PC-9 (cell line): ENCODE measurements at regions not wholly inside any gene's neighbourhood (a gene's known extent, or its start where the extent isn't known, plus 50 kb on each side); places are given as distances from the start of the nearest gene placed in this dataset.
"Not testable (repeated sequence)": the region's sequence is repeated elsewhere in the genome, so short reads cannot be mapped to it uniquely, and the experiment has no call there.

ENCODE experiments used
- BruUV-seq: library from RNA; stranded (reverse); fragments of 400-500 nt; replicated peaks from 2 replicates; lab custom pipeline; 2021; lab: Mats Ljungman, UMichigan
- CTCF ChIA-PET: fragments of 300-600 bp; sonication (Branson Sonifier 250); formaldehyde crosslinking; loops from one replicate; lab custom pipeline; 2022; ENCODE audit warnings: antibody characterized with exemption; lab: Charles Lee
- POLR2A ChIA-PET: fragments of 300-600 bp; sonication (Branson Sonifier 250); formaldehyde crosslinking; loops from one replicate; lab custom pipeline; 2022; ENCODE audit warnings: antibody characterized with exemption; ENCODE audit not compliant: unreplicated experiment; lab: Charles Lee
- DNase-seq, 2 experiments: peaks; one replicate each; pipeline versions ENCODE4 v3.0.0 to v3.0.0-alpha.2; 2015 to 2022; ENCODE audit warnings: mixed read lengths in 1 of 2
- H2AFZ ChIP-seq: fragments of 200-600 bp; sonication (generic); 2 replicates; pipeline ENCODE4 v1.8.1; 2017; ENCODE audit warnings: antibody characterized with exemption
- H3F3A ChIP-seq: fragments of 200-600 bp; sonication (generic); 2 replicates; pipeline ENCODE4 v1.8.1; 2017; ENCODE audit warnings: antibody characterized with exemption, mild to moderate bottlenecking, low read depth; ENCODE audit not compliant: insufficient read depth
- H3K27ac ChIP-seq: fragments of 200-600 bp; sonication (generic); 2 replicates; pipeline ENCODE4 v1.6.1; 2016; ENCODE audit warnings: mixed run types
- H3K27me3 ChIP-seq: fragments of 200-600 bp; sonication (generic); 2 replicates; pipeline ENCODE4 v1.6.1; 2016; ENCODE audit warnings: low read depth, mixed run types; ENCODE audit not compliant: insufficient read depth
- H3K36me3 ChIP-seq: fragments of 200-600 bp; sonication (generic); 2 replicates; pipeline ENCODE4 v1.6.1; 2016; ENCODE audit warnings: low read depth, mixed run types
- H3K4me1 ChIP-seq: fragments of 200-600 bp; sonication (generic); replicated peaks from 2 replicates; pipeline ENCODE4 v1.6.1; 2016; ENCODE audit warnings: mixed run types; ENCODE audit not compliant: insufficient read depth
- H3K4me2 ChIP-seq: fragments of 200-600 bp; sonication (generic); 2 replicates; pipeline ENCODE4 v1.6.1; 2017; ENCODE audit warnings: mixed run types
- H3K4me3 ChIP-seq: fragments of 200-600 bp; sonication (generic); 2 replicates; pipeline ENCODE4 v1.6.1; 2016; ENCODE audit warnings: mixed run types
- H3K79me2 ChIP-seq: fragments of 200-600 bp; sonication (generic); 2 replicates; pipeline ENCODE4 v1.6.1; 2017; ENCODE audit warnings: low read depth, mixed run types
- H3K9me2 ChIP-seq: fragments of 200-600 bp; sonication (generic); 2 replicates; pipeline ENCODE4 v1.8.1; 2017; ENCODE audit warnings: mild to moderate bottlenecking; ENCODE audit not compliant: insufficient read depth
- H3K9me3 ChIP-seq: fragments of 200-600 bp; sonication (generic); 2 replicates; pipeline ENCODE4 v1.8.1; 2016; ENCODE audit warnings: low read depth; ENCODE audit not compliant: insufficient read depth
- H4K20me1 ChIP-seq: fragments of 200-600 bp; sonication (generic); 2 replicates; pipeline ENCODE4 v1.8.1; 2017; ENCODE audit not compliant: insufficient read depth
- intact Hi-C: fragments of 100-400 bp; cut with micrococcal nuclease; formaldehyde crosslinking; loops from one replicate; pipeline ENCODE4 v1.10.0; 2022; ENCODE audit not compliant: unreplicated experiment

DNA sequence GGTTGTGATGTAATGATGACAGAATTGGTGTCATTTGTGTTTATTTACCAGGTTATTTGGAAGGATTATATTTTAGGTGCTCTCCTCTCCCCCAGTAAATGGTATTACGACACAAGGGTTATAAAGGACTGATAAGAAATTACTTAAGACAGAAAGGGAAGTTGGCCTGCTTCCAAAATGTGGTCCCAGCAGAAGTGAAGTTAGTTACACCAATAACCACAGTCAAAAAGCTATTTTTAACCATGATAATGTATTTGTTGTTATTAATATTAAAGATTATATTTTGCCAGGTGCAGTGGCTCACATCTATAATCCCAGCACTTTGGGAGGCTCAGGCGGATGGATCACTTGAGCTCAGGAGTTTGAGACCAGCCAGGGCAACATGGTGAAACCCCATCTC lies 92.5 kb downstream of the SYT15B start:
- H3K9me2 ChIP-seq, H3F3A ChIP-seq, H3K4me2 ChIP-seq, CTCF ChIA-PET, H3K9me3 ChIP-seq, H2AFZ ChIP-seq, POLR2A ChIA-PET, H3K36me3 ChIP-seq, H3K4me1 ChIP-seq, H4K20me1 ChIP-seq, intact Hi-C loops, DNase-seq, H3K27ac ChIP-seq, H3K27me3 ChIP-seq, H3K4me3 ChIP-seq, H3K79me2 ChIP-seq, BruUV-seq: not testable (repeated sequence)

DNA sequence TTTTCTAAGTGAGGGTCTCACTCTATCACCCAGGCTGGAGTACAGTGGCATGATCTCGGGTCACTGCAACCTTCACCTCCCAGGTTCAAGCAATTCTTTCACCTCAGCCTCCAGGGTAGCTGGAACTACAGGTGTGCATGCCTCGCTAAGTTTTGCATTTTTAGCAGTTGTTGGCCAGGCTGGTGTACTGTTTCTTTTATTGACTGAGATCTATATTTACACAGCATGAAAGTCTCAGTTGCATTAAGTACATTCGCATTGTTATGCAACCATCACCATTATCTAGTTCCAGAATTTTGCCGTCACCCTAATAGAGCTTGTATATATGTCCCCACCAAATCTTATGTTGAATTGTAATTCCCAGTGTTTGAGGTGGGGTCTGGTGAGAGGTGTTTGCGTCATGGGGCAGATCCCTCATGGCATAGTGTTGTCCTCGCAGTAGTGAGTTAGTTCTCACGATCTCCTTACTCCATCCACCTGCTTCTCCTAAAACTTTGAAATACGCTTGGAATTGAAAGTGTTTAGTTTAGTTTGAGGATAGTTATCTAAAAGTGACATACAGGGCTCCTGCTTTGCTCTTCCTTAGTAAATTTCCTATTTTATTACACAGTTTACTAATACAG lies 101.3 kb downstream of the SYT15B start:
- H3K79me2 ChIP-seq, H3K27ac ChIP-seq, CTCF ChIA-PET, H3K4me2 ChIP-seq, H4K20me1 ChIP-seq, H3K9me2 ChIP-seq, POLR2A ChIA-PET, H3K27me3 ChIP-seq, BruUV-seq, H3F3A ChIP-seq, H3K9me3 ChIP-seq, H3K4me1 ChIP-seq, H3K36me3 ChIP-seq, H3K4me3 ChIP-seq, H2AFZ ChIP-seq, DNase-seq, intact Hi-C loops: not testable (repeated sequence)

DNA sequence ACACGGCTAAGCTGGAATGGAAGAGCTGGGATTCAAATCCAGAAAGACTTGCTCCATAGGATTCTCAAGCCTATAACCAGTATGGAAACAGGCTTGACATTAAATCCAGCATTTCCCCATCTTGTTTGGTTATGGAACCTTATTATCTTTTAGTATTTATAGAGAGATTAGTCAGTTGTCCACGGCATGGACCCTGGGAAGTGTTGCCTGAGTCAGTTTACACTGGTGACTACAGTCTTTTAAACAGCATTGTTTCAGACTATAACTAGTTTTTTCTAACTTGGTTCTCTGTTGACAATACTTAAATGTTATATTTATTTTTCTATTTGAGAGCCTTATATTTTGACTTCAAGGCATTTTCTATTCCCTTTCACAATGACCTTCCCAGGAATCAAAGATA lies 106.7 kb downstream of the SYT15B start:
- DNase-seq, H2AFZ ChIP-seq, H3K4me1 ChIP-seq, H3K27ac ChIP-seq, CTCF ChIA-PET, POLR2A ChIA-PET, H3K4me2 ChIP-seq, H3K27me3 ChIP-seq, H3K4me3 ChIP-seq, H3K9me2 ChIP-seq, H3F3A ChIP-seq, H3K79me2 ChIP-seq, H3K9me3 ChIP-seq, BruUV-seq, H3K36me3 ChIP-seq, intact Hi-C loops, H4K20me1 ChIP-seq: not testable (repeated sequence)

DNA sequence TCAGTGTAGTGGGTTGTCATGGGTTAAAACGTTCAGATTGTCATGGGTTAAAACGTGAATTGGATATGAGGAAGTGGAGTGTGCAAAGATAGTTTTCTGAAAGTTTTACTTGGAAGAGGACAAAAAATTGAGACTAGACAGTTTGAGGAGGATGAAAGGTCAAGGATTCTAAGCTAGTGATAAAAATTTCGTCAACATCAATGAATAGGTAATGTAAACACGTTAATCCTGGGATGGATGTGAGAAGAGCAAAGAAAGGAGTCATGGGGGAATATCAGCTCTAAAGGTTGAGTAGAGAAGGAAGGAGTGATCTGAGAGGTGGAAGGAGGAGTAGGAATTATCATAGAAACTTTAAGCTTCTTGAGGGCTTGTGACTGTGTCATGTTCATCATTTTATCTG lies 109.2 kb downstream of the SYT15B start:
- H3F3A ChIP-seq, POLR2A ChIA-PET, H2AFZ ChIP-seq: not testable (repeated sequence)

DNA sequence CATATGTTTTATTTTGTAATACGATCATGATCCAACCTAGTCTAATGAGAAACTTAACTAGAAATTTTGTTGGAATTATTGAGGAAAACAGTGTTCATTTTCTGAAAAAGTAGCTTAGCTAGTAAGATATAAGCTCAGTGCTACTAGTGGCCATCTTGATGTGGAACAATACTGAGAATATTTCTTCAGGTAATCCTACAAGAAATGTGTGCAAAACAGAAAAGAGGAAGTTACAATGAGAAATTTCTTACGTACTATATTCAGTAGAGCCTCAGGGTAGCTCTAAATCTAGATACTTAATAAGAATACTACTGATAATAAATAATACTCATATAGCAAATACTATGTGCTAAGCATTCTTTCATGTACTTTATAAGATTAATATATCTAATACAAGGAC lies 114.8 kb downstream of the SYT15B start:
- H3K36me3 ChIP-seq, H3F3A ChIP-seq, H3K9me3 ChIP-seq, H3K27me3 ChIP-seq, BruUV-seq, POLR2A ChIA-PET, H3K27ac ChIP-seq, H3K4me1 ChIP-seq, H4K20me1 ChIP-seq, H2AFZ ChIP-seq, H3K4me3 ChIP-seq, intact Hi-C loops, H3K79me2 ChIP-seq, DNase-seq, CTCF ChIA-PET, H3K9me2 ChIP-seq, H3K4me2 ChIP-seq: not testable (repeated sequence)

More for the DNA sequence above, 109.2 kb downstream of the SYT15B start:
- H3K9me2 ChIP-seq, H3K4me3 ChIP-seq, H3K27ac ChIP-seq, DNase-seq, H4K20me1 ChIP-seq, H3K4me2 ChIP-seq, CTCF ChIA-PET, H3K4me1 ChIP-seq, H3K36me3 ChIP-seq, BruUV-seq, H3K9me3 ChIP-seq, H3K79me2 ChIP-seq, intact Hi-C loops, H3K27me3 ChIP-seq: not testable (repeated sequence)

DNA sequence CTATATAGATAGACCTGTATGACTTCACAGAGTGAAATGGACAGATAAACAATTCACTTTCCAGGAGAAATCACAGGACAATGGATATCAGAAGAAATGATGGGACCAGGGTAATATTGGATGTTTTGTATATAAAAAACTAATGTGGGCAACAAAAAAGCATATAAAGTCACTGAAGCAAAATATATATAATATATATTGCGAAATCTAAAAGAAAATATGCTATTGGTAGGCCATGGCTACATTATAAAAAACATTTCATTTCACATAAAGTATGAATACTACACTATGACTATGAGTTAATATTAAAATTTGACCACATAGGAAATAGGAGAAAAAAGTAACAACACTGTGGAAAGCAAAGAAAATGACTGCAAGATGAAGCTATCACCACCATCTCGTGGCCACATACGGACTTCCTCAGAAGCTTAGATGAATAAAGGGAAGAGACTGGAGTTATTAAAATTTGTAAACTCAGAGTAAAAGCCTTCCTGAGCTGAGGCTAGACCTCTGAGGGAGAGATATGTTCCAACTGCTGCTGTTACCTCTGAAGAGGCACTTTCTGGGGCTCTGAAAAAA lies 115.8 kb downstream of the SYT15B start:
- H3K4me3 ChIP-seq, H3K4me2 ChIP-seq, H3K9me3 ChIP-seq, intact Hi-C loops, CTCF ChIA-PET, H4K20me1 ChIP-seq, H3K27ac ChIP-seq, BruUV-seq, DNase-seq, H2AFZ ChIP-seq, H3K79me2 ChIP-seq, H3K4me1 ChIP-seq, H3F3A ChIP-seq, H3K36me3 ChIP-seq, POLR2A ChIA-PET, H3K9me2 ChIP-seq, H3K27me3 ChIP-seq: not testable (repeated sequence)
